GM13977 (cell line): ENCODE measurements at regions not wholly inside any gene's neighbourhood (a gene's known extent, or its start where the extent isn't known, plus 50 kb on each side); places are given as distances from the start of the nearest gene placed in this dataset.

Experiments
- DNase-seq: peaks from one replicate; pipeline ENCODE4 v3.0.0; 2012; ENCODE audit warnings: low spot score
- in situ Hi-C: fragments of 300-500 bp; cut with MboI; formaldehyde crosslinking; loops from one replicate; pipeline ENCODE4 v1.12.0; 2022; ENCODE audit warnings: low sequenced_read_pairs, low pct_unique_long_range_greater_than_20kb, mixed read lengths, inconsistent platforms; ENCODE audit not compliant: unreplicated experiment
- TF ChIP-seq, protein P1 (sequence below): IDR thresholded peaks from 2 replicates; pipeline ENCODE4 v1.5.1; 2012; ENCODE audit warnings: mild to moderate bottlenecking, control low read depth; ENCODE audit not compliant: insufficient read depth; ENCODE audit errors: extremely low read depth, missing control alignments

DNA sequence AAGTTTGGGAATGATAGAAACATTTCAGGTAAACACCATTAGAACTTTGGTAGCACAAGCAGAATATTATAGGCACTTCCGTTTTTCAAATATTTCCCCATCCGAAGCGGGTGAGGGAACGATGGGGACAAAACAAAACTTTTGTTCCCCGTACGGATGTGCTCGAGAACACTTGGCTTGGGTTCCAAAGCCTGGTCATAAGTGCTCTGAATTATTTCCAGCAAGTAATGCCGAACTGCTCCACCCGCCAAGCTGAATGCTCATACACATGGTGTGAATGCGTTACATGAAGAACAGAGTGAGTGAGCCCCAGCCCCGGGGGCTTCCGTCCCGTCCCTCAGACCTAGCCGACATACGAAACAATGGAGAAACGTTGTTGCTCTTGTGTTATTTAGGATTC is 438.2 kb upstream of the ARRDC4 start:
- in situ Hi-C loops: no loop called here
- no peak for DNase-seq
- TF ChIP-seq, protein P1, sequence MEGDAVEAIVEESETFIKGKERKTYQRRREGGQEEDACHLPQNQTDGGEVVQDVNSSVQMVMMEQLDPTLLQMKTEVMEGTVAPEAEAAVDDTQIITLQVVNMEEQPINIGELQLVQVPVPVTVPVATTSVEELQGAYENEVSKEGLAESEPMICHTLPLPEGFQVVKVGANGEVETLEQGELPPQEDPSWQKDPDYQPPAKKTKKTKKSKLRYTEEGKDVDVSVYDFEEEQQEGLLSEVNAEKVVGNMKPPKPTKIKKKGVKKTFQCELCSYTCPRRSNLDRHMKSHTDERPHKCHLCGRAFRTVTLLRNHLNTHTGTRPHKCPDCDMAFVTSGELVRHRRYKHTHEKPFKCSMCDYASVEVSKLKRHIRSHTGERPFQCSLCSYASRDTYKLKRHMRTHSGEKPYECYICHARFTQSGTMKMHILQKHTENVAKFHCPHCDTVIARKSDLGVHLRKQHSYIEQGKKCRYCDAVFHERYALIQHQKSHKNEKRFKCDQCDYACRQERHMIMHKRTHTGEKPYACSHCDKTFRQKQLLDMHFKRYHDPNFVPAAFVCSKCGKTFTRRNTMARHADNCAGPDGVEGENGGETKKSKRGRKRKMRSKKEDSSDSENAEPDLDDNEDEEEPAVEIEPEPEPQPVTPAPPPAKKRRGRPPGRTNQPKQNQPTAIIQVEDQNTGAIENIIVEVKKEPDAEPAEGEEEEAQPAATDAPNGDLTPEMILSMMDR: no peak

DNA sequence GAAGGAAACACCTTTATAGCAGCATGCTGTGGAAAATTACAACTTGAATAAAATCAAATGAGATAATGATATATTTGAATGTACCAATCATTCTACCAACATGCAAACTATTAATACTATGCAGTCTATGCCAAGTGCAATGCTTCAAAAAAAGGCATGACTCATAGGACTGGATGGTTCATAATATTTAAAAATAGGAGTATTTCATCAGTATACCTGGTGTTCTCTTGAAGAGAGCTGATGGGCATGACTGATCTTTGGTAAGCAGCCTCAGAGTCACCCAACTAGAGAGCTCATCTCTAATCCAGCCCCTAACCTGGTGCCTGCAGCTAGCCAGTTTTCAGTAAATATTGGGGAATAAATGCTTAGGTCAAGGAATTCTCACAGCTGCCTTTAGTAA is 434.7 kb upstream of the ARRDC4 start:
- in situ Hi-C loops: no loop called here
- TF ChIP-seq, protein P1: no peak
- DNase-seq: no peak

DNA sequence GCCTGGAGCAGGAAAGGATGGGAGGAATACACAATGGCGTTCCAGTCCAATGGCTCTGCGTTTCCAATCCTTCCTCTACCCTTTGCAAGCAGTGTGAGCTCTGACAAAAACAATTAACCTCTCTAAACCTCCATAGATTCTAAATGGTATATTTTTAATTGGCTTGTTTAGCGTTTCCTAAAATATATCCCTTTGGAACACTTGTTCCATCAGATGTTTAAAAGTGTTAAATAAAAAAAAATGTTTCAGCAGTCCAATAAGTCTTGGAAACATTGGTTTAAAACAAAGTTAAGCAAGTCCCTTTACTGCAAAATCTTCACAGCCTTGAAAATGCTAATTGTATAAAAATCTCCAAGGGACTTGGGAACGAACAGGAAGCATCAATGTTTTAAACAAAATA is 432.3 kb upstream of the ARRDC4 start:
- in situ Hi-C loops: no loop called here
- no peak for DNase-seq
- TF ChIP-seq, protein P1: no peak

DNA sequence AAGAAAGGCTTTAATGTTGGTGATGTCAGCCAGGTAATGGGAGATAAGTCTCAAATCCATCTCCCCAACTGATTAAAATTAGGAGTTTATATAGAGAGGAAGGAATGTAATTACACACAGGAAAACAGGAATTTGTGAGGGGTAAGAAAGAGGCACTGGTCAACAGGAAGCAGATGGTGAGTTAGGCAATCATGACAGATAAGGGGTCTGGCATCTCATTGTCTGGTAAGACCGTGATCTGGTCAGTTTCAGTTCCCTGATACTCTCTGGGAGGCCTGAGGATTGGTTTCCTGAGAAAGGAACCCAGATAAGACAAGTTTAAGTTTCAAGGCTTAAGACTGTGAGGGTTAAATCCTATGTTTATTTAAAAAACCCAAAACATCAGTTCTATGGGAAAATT is 414.7 kb upstream of the ARRDC4 start:
- no peak for DNase-seq
- in situ Hi-C loops: no loop called here
- TF ChIP-seq, protein P1: no peak

DNA sequence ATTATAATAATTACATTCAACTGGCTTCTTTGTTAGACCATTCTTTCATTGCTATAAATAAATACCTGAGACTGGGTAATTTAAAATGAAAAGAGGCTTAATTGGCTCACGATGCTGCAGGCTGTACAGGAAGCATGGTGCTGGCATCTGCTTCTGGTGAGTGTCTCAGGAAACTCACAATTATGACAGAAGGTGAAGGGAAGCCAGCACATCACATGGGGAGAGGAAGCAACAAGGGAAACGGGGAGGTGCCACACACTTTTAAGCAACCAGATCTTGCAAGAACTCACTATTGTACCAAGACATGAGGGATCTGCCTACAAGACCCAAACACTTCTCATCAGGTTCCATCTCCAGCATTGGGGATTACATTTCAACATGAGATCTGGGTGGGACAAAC is 413.1 kb upstream of the ARRDC4 start:
- in situ Hi-C loops: no loop called here
- DNase-seq: no peak
- TF ChIP-seq, protein P1: no peak

DNA sequence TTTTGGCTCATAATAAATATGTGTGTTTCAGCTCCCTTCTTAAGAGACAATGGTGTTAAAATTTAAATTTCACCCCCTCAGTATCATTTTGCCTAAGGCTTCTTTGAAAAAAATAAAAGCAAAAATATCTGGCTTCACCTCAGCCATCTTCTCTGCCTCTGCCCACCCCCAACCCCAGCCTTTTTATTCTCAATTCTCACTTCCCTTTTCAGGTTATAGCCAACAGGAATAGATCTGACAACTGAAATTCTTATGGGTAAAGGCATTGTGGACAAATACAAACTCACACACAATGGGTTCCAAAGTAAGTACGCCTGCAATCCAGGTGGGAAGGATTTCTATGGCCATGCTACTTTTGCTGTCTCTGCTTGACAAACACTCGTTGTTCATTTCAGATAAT is 399.0 kb upstream of the ARRDC4 start:
- TF ChIP-seq, protein P1: no peak
- no peak for DNase-seq
- in situ Hi-C loops: no loop called here

DNA sequence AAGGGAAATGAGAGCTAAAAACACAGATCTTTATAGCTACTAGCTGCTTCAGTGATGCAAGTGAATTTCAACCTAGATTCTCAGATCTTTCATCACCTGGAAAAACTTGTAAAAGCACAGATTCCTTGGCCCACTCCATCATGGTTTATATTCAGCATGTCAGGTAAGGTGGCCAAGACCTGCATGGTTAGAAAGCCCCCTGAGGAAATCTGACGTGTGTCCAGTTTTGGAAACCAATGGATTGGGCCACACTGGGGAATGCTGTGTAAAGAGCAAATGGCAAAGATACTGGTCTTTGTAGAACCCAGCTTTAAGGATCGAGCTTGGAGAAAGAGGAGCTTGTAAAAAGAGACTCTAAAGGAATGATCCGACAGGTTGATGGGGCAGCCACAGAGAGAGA is 397.0 kb upstream of the ARRDC4 start:
- DNase-seq: no peak
- TF ChIP-seq, protein P1: no peak
- in situ Hi-C loops: no loop called here
